Gastroesophageal sphincter (tissue), 3 donors: ENCODE measurements at regions not wholly inside any gene's neighbourhood (a gene's known extent, or its start where the extent isn't known, plus 50 kb on each side); places are given as distances from the start of the nearest gene placed in this dataset.

Experiments used
- CTCF ChIP-seq, 4 experiments: fragments of 200-600 bp in 2 of 4; fragments of 450-650 bp in 2 of 4; sonication (generic) in 1 of 4; IDR thresholded peaks; one replicate each; pipeline ENCODE4 v1.5.1; 2017 to 2019; ENCODE audit warnings: antibody characterized with exemption in 4 of 4, mild to moderate bottlenecking in 2 of 4, moderate library complexity in 2 of 4
- POLR2A ChIP-seq, 2 donors: fragments of 450-650 bp; IDR thresholded peaks; one replicate each; pipeline ENCODE4 v1.6.1; 2017; ENCODE audit warnings: antibody characterized with exemption in 2 of 2, mild to moderate bottlenecking in 2 of 2, moderate library complexity in 1 of 2

DNA sequence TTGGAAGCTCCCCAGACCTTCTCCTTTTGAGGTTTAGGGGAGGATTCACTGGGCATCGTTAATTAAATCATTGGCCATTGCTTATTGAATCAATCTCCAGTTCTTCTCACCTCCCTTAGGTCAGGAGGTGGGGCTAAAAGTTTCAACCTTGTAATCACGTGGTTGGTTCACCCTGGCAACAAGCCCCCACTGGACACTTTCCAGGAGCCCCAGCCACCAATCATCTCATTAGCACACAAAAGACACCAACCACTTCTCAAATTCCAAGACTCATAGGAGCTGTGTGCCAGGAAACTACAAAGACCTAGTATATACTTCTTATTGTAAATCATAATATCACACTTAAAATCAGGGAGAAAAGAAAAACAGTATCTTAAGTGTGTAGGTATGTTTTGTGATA is 94.6 kb upstream of the PLEKHA5 start:
- TF ChIP-seq POLR2A (IDR thresholded peaks at IDR 0.05) = no peak
- no peak for TF ChIP-seq CTCF (IDR thresholded peaks at IDR 0.05)
